H1 (cell line): ENCODE measurements at regions not wholly inside any gene's neighbourhood (a gene's known extent, or its start where the extent isn't known, plus 50 kb on each side); places are given as distances from the start of the nearest gene placed in this dataset.

Experiments used
- CTCF ChIA-PET: fragments of 300-600 bp; sonication (Branson Sonifier 250); formaldehyde crosslinking; loops from one replicate; lab custom pipeline; 2021; ENCODE audit not compliant: partially characterized antibody; lab: Charles Lee
- POLR2A ChIA-PET: fragments of 300-600 bp; sonication (Branson Sonifier 250); formaldehyde crosslinking; loops from one replicate; lab custom pipeline; 2021; ENCODE audit warnings: inconsistent platforms; ENCODE audit not compliant: partially characterized antibody; lab: Charles Lee
- DNase-seq, 2 experiments: peaks; one replicate each; pipeline versions ENCODE4 v3.0.0 to v3.0.0-alpha.2; 2010 to 2022; ENCODE audit warnings: low spot score in 2 of 2, low read depth in 1 of 2, mixed read lengths in 1 of 2
- FAIRE-seq: peaks from 2 replicates; lab custom pipeline; 2011; peaks lifted over from hg19 to GRCh38; lab: Jason Lieb, UNC
- H2AFZ ChIP-seq: 2 replicates; pipeline ENCODE4 v1.8.1; 2012; ENCODE audit warnings: low read length, inconsistent platforms
- H2AK5ac ChIP-seq: 2 replicates; pipeline ENCODE4 v1.6.1; 2013; ENCODE audit warnings: low read depth, low read length
- H2BK120ac ChIP-seq: replicated peaks from 2 replicates; pipeline ENCODE3; 2013; ENCODE audit warnings: low read depth, low read length, inconsistent platforms
- H2BK12ac ChIP-seq: 2 replicates; pipeline ENCODE4 v1.6.1; 2013; ENCODE audit warnings: low read depth, low read length
- H2BK15ac ChIP-seq: 2 replicates; pipeline ENCODE4 v1.6.1; 2013; ENCODE audit warnings: low read length
- H2BK20ac ChIP-seq: 2 replicates; pipeline ENCODE4 v1.6.1; 2013; ENCODE audit warnings: low read length
- H2BK5ac ChIP-seq: 2 replicates; pipeline ENCODE4 v1.6.1; 2013; ENCODE audit warnings: low read depth, low read length
- H3K14ac ChIP-seq: 2 replicates; pipeline ENCODE4 v1.6.1; 2013; ENCODE audit warnings: inconsistent platforms; ENCODE audit not compliant: insufficient read length
- H3K18ac ChIP-seq: 2 replicates; pipeline ENCODE4 v1.6.1; 2013; ENCODE audit warnings: low read length; ENCODE audit errors: extremely low read depth
- H3K23ac ChIP-seq: 2 replicates; pipeline ENCODE4 v1.6.1; 2013; ENCODE audit warnings: inconsistent platforms; ENCODE audit not compliant: insufficient read length
- H3K23me2 ChIP-seq: 2 replicates; pipeline ENCODE4 v1.6.1; 2013; ENCODE audit warnings: low read depth, low read length
- H3K27ac ChIP-seq: 2 replicates; pipeline ENCODE4 v1.6.1; 2011; ENCODE audit warnings: low read depth, low read length, inconsistent platforms
- H3K27me3 ChIP-seq, 4 experiments: replicated peaks in 1 of 4; 1 replicate in 1 of 4; 2 replicates in 3 of 4; pipeline versions ENCODE4 v1.6.1 to v1.8.1; 2011 to 2013; ENCODE audit warnings: low read length in 3 of 4, mild to moderate bottlenecking in 3 of 4, inconsistent platforms in 2 of 4, mixed read lengths in 2 of 4, moderate library complexity in 1 of 4; ENCODE audit not compliant: control insufficient read depth in 3 of 4, insufficient read depth in 3 of 4; ENCODE audit errors: extremely low read depth in 1 of 4
- H3K36me3 ChIP-seq, 4 experiments: 2 replicates each; pipeline versions ENCODE4 v1.6.1 to v1.8.1; 2011 to 2013; ENCODE audit warnings: mild to moderate bottlenecking in 4 of 4, low read length in 3 of 4, moderate library complexity in 2 of 4, control low read depth in 1 of 4, inconsistent platforms in 1 of 4; ENCODE audit not compliant: insufficient read depth in 4 of 4, control insufficient read depth in 2 of 4
- H3K4ac ChIP-seq: replicated peaks from 2 replicates; pipeline ENCODE3; 2013; ENCODE audit warnings: low read length, low read depth, mixed read lengths, inconsistent platforms; ENCODE audit not compliant: insufficient read length
- H3K4me1 ChIP-seq, 4 experiments: replicated peaks in 1 of 4; 1 replicate in 1 of 4; 2 replicates in 3 of 4; pipeline versions ENCODE4 v1.6.1 to v1.8.1; 2011 to 2013; ENCODE audit warnings: low read length in 3 of 4, inconsistent platforms in 2 of 4, mixed read lengths in 1 of 4; ENCODE audit not compliant: insufficient read depth in 4 of 4, control insufficient read depth in 3 of 4
- H3K4me2 ChIP-seq, 2 experiments: 2 replicates each; pipeline versions ENCODE4 v1.6.1 to v1.8.1; 2011 to 2013; ENCODE audit warnings: low read depth in 2 of 2, low read length in 2 of 2, control low read depth in 1 of 2, inconsistent platforms in 1 of 2, mild to moderate bottlenecking in 1 of 2; ENCODE audit not compliant: insufficient read depth in 1 of 2
- H3K4me3 ChIP-seq, 4 experiments: fragments of 200-600, 300-600 bp in 1 of 4; sonication (generic), shearing (Covaris generic), sonication (Bioruptor Twin) in 1 of 4; 2 replicates each; pipeline versions ENCODE4 v1.5.1 to v1.8.1; 2011 to 2016; ENCODE audit warnings: low read length in 4 of 4, low read depth in 3 of 4, control low read depth in 2 of 4, inconsistent platforms in 2 of 4, mild to moderate bottlenecking in 2 of 4, mixed read lengths in 1 of 4, moderate library complexity in 1 of 4; ENCODE audit not compliant: insufficient read depth in 2 of 4; ENCODE audit errors: extremely low read depth in 1 of 4
- H3K56ac ChIP-seq: replicated peaks from 2 replicates; pipeline ENCODE3; 2013; ENCODE audit warnings: low read depth, mild to moderate bottlenecking, mixed read lengths, low read length, inconsistent platforms; ENCODE audit not compliant: insufficient read length
- H3K79me1 ChIP-seq: 2 replicates; pipeline ENCODE4 v1.6.1; 2013; ENCODE audit warnings: low read depth, low read length, control low read depth
- H3K79me2 ChIP-seq, 2 experiments: 2 replicates each; pipeline versions ENCODE4 v1.6.1 to v1.8.1; 2012 to 2013; ENCODE audit warnings: low read length in 2 of 2, mild to moderate bottlenecking in 2 of 2, inconsistent platforms in 1 of 2; ENCODE audit not compliant: insufficient read depth in 2 of 2, control insufficient read depth in 1 of 2
- H3K9ac ChIP-seq, 4 experiments: replicated peaks in 1 of 4; 1 replicate in 1 of 4; 2 replicates in 3 of 4; pipeline versions ENCODE4 v1.6.1 to v1.8.1; 2011 to 2013; ENCODE audit warnings: low read depth in 3 of 4, low read length in 3 of 4, control low read depth in 2 of 4, mild to moderate bottlenecking in 2 of 4, moderate library complexity in 2 of 4, inconsistent platforms in 1 of 4; ENCODE audit errors: extremely low read depth in 1 of 4
- H3K9me3 ChIP-seq, 2 experiments: 2 replicates each; pipeline versions ENCODE4 v1.6.1 to v1.8.1; 2012 to 2013; ENCODE audit warnings: mild to moderate bottlenecking in 2 of 2, moderate library complexity in 2 of 2, control low read depth in 1 of 2, inconsistent platforms in 1 of 2, low read depth in 1 of 2, low read length in 1 of 2, mixed read lengths in 1 of 2; ENCODE audit not compliant: insufficient read depth in 2 of 2
- H4K20me1 ChIP-seq, 2 experiments: replicated peaks in 1 of 2; 2 replicates each; pipeline versions ENCODE3 to v1.8.1; 2011 to 2013; ENCODE audit warnings: inconsistent platforms in 2 of 2, low read length in 2 of 2, mild to moderate bottlenecking in 1 of 2; ENCODE audit not compliant: insufficient read depth in 2 of 2, control insufficient read depth in 1 of 2
- H4K5ac ChIP-seq: 2 replicates; pipeline ENCODE4 v1.6.1; 2013; ENCODE audit warnings: low read length, low read depth, mixed read lengths, inconsistent platforms; ENCODE audit not compliant: insufficient read length
- H4K8ac ChIP-seq: 2 replicates; pipeline ENCODE4 v1.8.0; 2013; ENCODE audit warnings: mild to moderate bottlenecking, moderate library complexity, low read length, inconsistent platforms; ENCODE audit not compliant: insufficient read depth; ENCODE audit errors: extremely low read depth
- H4K91ac ChIP-seq: replicated peaks from 2 replicates; pipeline ENCODE3; 2013; ENCODE audit warnings: low read length, mixed read lengths, inconsistent platforms; ENCODE audit not compliant: insufficient read length
- YY1 ChIP-seq: IDR thresholded peaks from 2 replicates; pipeline ENCODE4 v1.6.1; 2011; ENCODE audit warnings: low read depth, mild to moderate bottlenecking, low read length
- WGBS, 2 experiments: shearing (Covaris generic) in 1 of 2; methylation state at CpG; one replicate each; pipeline versions ENCODE4 v1.1.6 to v1.1.7; 2013 to 2015; ENCODE audit warnings: low lambda C conversion rate in 2 of 2, mixed read lengths in 2 of 2, inconsistent platforms in 1 of 2, low coverage in 1 of 2, missing lambda C conversion rate in 1 of 2; ENCODE audit not compliant: insufficient replicate concordance in 2 of 2, insufficient coverage in 1 of 2, insufficient read length in 1 of 2; ENCODE audit errors: extremely low coverage in 1 of 2, missing lambda C conversion rate in 1 of 2; 5-methylcytosine and 5-hydroxymethylcytosine counted together

- no peak for FAIRE-seq
Observed at GRCh38 chr12:77609016-77609415, 221.7 kb upstream of the NAV3 start.

More at GRCh38 chr12:77609016-77609415, 221.7 kb upstream of the NAV3 start:
- peaks cover 0 to 9% (median 3%) of the 10 kb centered on the region in 4 experiments; a peak in 2 of 7 replicates for H3K4me1 ChIP-seq
- no peak overlapping the region for H3K18ac ChIP-seq
- no peak overlapping the region for H3K23ac ChIP-seq
- H3K36me3 ChIP-seq, result no peaks in the 10 kb centered on the region
- H3K9ac ChIP-seq, result no peak overlapping the region
- no peak for TF ChIP-seq YY1
- H3K56ac ChIP-seq, result no peak overlapping the region
- H3K9me3 ChIP-seq, result no peaks in the 10 kb centered on the region
- no peaks in the 10 kb centered on the region for H4K20me1 ChIP-seq
- ChIA-PET CTCF (interaction anchor here (0.7 to 1.5 kb wide), 2 partner anchors 10 to 607 kb away, joined by 3 to 4 read pairs; no protein-coding TSS in a partner anchor), POLR2A (no interaction called here)
- H4K5ac ChIP-seq, result no peak overlapping the region
- 90% methylated on average over 2 of the region's 2 CpGs; no CpG with 5 or more reads in 1 of the 2 experiments for WGBS, 2 experiments
- no peak overlapping the region for H2BK5ac ChIP-seq
- no peak overlapping the region for H3K4ac ChIP-seq
- no peak overlapping the region for H2BK120ac ChIP-seq
- no peaks in the 10 kb centered on the region for H3K79me2 ChIP-seq
- H2AFZ ChIP-seq, result no peak overlapping the region
- no peak overlapping the region for H2AK5ac ChIP-seq
- H3K27ac ChIP-seq, result no peak overlapping the region
- no peak overlapping the region for H2BK15ac ChIP-seq
- DNase-seq, result no peak
- no peak overlapping the region for H3K14ac ChIP-seq
- no peaks in the 10 kb centered on the region for H3K27me3 ChIP-seq
- H2BK20ac ChIP-seq, result no peak overlapping the region
- H4K8ac ChIP-seq, result no peak overlapping the region
- H3K4me2 ChIP-seq, result no peak overlapping the region
- no peaks in the 10 kb centered on the region for H3K23me2 ChIP-seq
- no peaks in the 10 kb centered on the region for H3K79me1 ChIP-seq
- H4K91ac ChIP-seq, result no peak overlapping the region
- H3K4me3 ChIP-seq, result no peak overlapping the region
- no peak overlapping the region for H2BK12ac ChIP-seq
